HG02970 (cell line): ENCODE measurements at regions not wholly inside any gene's neighbourhood (a gene's known extent, or its start where the extent isn't known, plus 50 kb on each side); places are given as distances from the start of the nearest gene placed in this dataset.

Experiments used
- ATAC-seq: cut with Tn5 transposase; IDR thresholded peaks from one replicate; pipeline ENCODE4 v1.9.1; 2021; ENCODE audit warnings: mild to moderate bottlenecking, moderate library complexity, moderate number of reproducible peaks; ENCODE audit not compliant: unreplicated experiment, low FRiP score

GRCh38 chr12:13843841-13844240 is 137.6 kb downstream of the GRIN2B start:
- no peak for ATAC-seq

DNA sequence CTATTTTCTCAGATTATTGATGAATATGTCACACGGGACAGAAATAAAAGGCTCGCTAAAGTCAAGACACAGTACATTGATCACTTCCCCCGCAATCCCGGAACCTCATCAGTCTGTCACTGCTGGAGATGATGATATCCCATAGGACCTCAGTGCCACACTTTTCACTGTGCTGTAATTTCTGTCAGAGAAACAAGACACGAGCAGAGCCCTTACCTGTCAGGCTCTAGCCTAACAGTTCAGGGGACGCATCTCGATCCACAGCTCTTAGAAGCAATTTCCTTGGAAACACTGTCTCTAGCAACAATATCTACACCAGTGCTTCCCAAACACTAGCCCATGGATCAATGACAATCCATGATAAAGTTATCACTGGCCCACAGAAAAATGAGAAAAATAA is 140.0 kb downstream of the GRIN2B start:
- ATAC-seq, result no peak

- ATAC-seq, result no peak
Observed at GRCh38 chr12:13839365-13840336, 141.8 kb downstream of the GRIN2B start.

DNA sequence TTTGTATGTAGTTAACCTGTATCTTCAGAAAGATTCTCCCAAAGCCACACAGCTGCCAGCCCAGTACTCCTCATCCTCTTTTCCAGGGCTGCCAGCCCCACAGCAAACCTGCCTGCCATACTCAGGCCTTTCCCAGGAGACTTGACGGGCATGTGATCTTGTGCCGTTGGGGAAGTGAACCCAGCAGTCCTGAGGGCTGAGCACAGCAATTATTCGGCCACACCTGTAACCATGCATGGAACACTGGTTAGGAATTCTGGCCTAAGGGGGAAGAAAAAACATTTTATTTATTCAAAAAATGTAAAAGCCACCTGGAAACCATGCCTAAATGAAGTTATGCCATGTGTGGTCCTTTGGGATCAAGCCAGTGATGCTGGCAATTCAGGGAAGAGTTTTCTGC is 145.3 kb downstream of the GRIN2B start:
- no peak for ATAC-seq

DNA sequence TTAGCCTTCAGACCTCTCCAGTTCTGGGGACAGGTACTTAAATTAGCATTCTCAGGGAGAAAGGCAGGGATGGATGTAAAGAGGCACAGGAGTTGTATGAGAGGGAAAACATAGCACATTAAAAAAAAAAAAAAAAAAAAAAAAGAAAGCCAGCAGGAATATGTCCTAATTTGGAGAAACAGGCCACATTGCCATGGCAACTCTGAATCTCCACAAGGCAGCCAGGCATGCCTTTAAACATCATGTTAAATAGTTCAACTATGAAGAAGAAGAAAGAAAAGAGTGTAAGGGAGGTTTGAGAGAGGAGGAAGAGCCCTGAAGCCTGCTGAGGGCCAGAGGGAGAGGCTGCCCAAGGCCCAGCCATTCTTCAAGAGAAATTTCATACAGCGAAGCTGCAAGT is 145.8 kb downstream of the GRIN2B start:
- no peak for ATAC-seq

- ATAC-seq, result no peak
Observed at GRCh38 chr12:13834241-13834640, 147.2 kb downstream of the GRIN2B start.

- no peak for ATAC-seq
Observed at GRCh38 chr12:13817131-13817530, 164.3 kb downstream of the GRIN2B start.

GRCh38 chr12:13816394-13816793 is 165.0 kb downstream of the GRIN2B start:
- ATAC-seq, result no peak

DNA sequence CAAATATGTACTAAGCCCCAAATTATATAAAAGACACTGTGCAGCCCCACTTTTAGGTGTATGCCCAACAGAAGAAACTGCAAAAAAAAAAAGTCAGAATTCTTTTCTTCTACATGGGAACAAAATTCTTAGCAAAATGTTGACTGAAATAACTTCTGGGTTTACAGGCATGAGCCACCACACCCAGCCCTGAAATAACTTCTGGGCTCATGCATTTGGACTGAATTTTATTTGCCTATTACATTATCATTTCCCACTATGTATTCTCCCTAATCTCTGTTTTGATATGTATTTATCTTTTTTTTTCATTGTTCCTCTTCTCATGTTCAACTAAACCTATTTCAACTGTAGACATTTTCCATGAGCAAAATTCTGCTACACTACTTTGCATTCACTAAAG is 169.2 kb downstream of the GRIN2B start:
- no peak for ATAC-seq

DNA sequence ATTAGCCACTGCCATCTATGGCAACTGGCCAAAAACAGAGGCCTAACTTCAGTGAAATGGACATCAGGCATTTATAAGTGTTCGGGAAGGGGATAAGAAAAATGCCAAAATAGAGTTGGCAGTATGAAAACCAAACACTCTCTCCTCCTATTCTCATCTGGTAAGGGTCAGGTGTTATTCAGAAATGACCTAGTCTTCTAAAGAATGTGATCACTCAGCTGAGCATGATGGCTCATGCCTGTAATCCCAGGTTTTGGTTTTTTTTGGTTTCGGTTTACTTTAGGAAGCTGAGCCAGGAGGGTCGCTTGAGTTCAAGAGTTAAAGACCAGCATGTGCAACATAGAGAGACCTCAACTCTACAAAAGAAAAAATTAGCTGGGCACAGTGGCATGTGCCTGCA is 170.3 kb downstream of the GRIN2B start:
- no peak for ATAC-seq

- ATAC-seq, result no peak
Observed at GRCh38 chr12:13805041-13805440, 176.4 kb downstream of the GRIN2B start.

DNA sequence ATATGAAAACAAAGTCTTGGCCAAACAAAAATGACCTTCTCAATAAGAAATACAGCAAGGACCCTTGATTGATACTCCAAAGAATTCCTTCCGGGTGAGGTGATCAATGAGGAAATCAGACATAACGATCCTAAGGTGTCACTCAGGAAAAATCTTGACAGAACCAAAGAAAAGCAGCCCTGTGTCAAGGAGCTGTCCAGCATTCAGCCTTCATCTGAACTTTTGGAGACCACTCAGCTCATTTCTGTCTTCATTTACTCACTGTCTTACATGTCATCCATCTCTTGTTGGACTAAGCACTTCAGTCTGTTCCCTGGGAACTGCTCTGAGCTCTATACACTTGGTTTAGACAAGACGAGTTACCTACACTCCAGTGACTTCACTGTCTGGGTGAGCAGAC is 179.9 kb downstream of the GRIN2B start:
- no peak for ATAC-seq

GRCh38 chr12:13799574-13799973 is 181.8 kb downstream of the GRIN2B start:
- ATAC-seq, result no peak

GRCh38 chr12:13798162-13798561 is 183.2 kb downstream of the GRIN2B start:
- no peak for ATAC-seq

GRCh38 chr12:13794706-13795105 is 186.7 kb downstream of the GRIN2B start:
- no peak for ATAC-seq

- ATAC-seq, result no peak
Observed at GRCh38 chr12:13790317-13790716, 191.1 kb downstream of the GRIN2B start.

DNA sequence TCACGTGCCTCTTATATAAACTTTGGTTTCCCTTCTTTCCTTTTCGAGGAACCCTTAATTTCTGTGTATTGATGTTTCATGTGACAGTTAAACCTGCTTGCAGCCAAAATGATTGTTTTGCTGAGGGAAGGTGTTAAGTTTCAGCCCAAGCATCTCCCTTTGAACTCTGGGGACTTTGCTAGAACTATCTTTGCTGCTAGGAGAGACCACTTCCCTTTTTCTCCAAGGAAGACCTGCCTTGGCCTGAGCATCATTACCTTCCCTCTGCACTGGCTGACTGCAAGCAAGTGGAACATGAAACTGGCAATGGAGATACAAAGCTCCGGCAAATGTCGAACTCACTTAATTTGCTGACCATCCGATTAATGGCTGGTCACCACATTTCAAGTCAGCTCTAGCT is 192.8 kb downstream of the GRIN2B start:
- ATAC-seq, result no peak

GRCh38 chr12:13786646-13787045 is 194.8 kb downstream of the GRIN2B start:
- ATAC-seq, result no peak

DNA sequence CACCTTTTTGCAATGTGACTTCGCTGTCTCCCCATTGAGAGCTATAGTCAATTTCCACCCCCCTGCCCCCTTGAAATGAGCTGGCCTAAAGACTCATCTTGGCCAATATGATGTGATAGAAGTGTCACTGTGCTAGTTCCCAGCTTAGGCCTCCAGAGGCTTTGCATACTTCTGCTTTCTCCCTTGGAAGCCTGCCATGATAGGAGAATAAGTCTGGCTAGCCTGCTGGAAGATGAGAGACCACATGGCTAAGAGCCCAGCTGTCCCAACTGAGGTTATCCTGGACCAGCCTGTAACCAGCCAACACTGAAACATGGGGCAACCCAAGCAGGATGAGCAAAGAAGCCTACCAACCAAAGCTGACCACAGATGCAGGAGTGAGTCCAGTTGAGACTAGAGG is 196.9 kb downstream of the GRIN2B start:
- ATAC-seq, result no peak

GRCh38 chr12:13780453-13780852 is 200.9 kb downstream of the GRIN2B start:
- ATAC-seq, result no peak

GRCh38 chr12:13777374-13777773 is 204.0 kb downstream of the GRIN2B start:
- ATAC-seq, result no peak

DNA sequence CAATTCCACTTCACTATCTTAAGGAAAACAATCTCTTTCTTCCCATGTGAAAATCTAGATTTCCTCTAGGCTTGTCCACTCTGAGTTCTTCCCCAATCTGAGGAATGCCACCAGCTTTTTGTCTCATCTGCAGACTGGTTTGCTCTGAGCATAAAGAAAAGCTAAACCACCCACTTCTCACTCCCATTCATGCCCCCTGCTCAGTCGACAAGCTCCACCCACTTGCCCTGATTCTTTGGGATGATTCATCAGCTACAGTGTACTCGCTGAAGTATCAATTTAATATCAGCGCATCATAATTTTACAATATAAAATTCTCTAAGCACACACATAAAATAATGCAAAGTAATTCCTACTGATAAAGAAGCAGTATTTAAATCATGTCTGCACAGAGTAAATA is 209.1 kb downstream of the GRIN2B start:
- no peak for ATAC-seq
